NCI-H82 (cell line): ENCODE measurements at regions not wholly inside any gene's neighbourhood (a gene's known extent, or its start where the extent isn't known, plus 50 kb on each side); places are given as distances from the start of the nearest gene placed in this dataset.
"Not testable (repeated sequence)": the region's sequence is repeated elsewhere in the genome, so short reads cannot be mapped to it uniquely, and the experiment has no call there.

Experiments used
- DNase-seq: peaks from one replicate; lab custom pipeline; 2025; lab: John Stamatoyannopoulos, UW

GRCh38 chr10:128577958-128578750 lies 451.9 kb upstream of the MKI67 start:
- no peak for DNase-seq

- DNase-seq = no peak
Observed at GRCh38 chr10:128578766-128579165, 452.5 kb upstream of the MKI67 start.

GRCh38 chr10:128579280-128579865 lies 453.1 kb upstream of the MKI67 start:
- DNase-seq = no peak

- DNase-seq = no peak
Observed at GRCh38 chr10:128579901-128580300, 453.7 kb upstream of the MKI67 start.

GRCh38 chr10:128583125-128583524 lies 456.9 kb upstream of the MKI67 start:
- not testable (repeated sequence) for DNase-seq

GRCh38 chr10:128586599-128586998 lies 460.4 kb upstream of the MKI67 start:
- not testable (repeated sequence) for DNase-seq

- no peak for DNase-seq
Observed at GRCh38 chr10:128587689-128588088, 461.5 kb upstream of the MKI67 start.

GRCh38 chr10:128588402-128588801 lies 462.2 kb upstream of the MKI67 start:
- no peak for DNase-seq

GRCh38 chr10:128594688-128595087 lies 468.5 kb upstream of the MKI67 start:
- no peak for DNase-seq

- DNase-seq = no peak
Observed at GRCh38 chr10:128596906-128597305, 470.7 kb upstream of the MKI67 start.

GRCh38 chr10:128599030-128599429 lies 472.8 kb upstream of the MKI67 start:
- no peak for DNase-seq

GRCh38 chr10:128599538-128599937 lies 473.3 kb upstream of the MKI67 start:
- DNase-seq = no peak

GRCh38 chr10:128602183-128602582 lies 476.0 kb upstream of the MKI67 start:
- DNase-seq = no peak

GRCh38 chr10:128604025-128604424 lies 477.8 kb upstream of the MKI67 start:
- DNase-seq = no peak

- DNase-seq = no peak
Observed at GRCh38 chr10:128605180-128605579, 479.0 kb upstream of the MKI67 start.

GRCh38 chr10:128606055-128606454 lies 479.8 kb upstream of the MKI67 start:
- no peak for DNase-seq

GRCh38 chr10:128608791-128609190 lies 482.6 kb upstream of the MKI67 start:
- no peak for DNase-seq

GRCh38 chr10:128609460-128609859 lies 483.2 kb upstream of the MKI67 start:
- no peak for DNase-seq

- no peak for DNase-seq
Observed at GRCh38 chr10:128610113-128610512, 483.9 kb upstream of the MKI67 start.

GRCh38 chr10:128612195-128612594 lies 486.0 kb upstream of the MKI67 start:
- no peak for DNase-seq

- DNase-seq = no peak
Observed at GRCh38 chr10:128612631-128613030, 486.4 kb upstream of the MKI67 start.

GRCh38 chr10:128614016-128614605 lies 487.9 kb upstream of the MKI67 start:
- no peak for DNase-seq

GRCh38 chr10:128614802-128615553 lies 488.8 kb upstream of the MKI67 start:
- DNase-seq = no peak
